Activated gamma-delta T cell (primary cell): ENCODE measurements at regions not wholly inside any gene's neighbourhood (a gene's known extent, or its start where the extent isn't known, plus 50 kb on each side); places are given as distances from the start of the nearest gene placed in this dataset.

Experiments used
- DNase-seq: peaks from one replicate; lab custom pipeline; 2025; lab: John Stamatoyannopoulos, UW

- DNase-seq = no peak
Measured at GRCh38 chr18:73316513-73316912, 448.7 kb upstream of the NETO1 start.

- no peak for DNase-seq
Measured at GRCh38 chr18:73315381-73315780, 447.6 kb upstream of the NETO1 start.

GRCh38 chr18:73313476-73313875, 445.7 kb upstream of the NETO1 start:
- DNase-seq = no peak

GRCh38 chr18:73296686-73297085, 428.9 kb upstream of the NETO1 start:
- no peak for DNase-seq

- DNase-seq = no peak
Measured at GRCh38 chr18:73292156-73292555, 424.4 kb upstream of the NETO1 start.

GRCh38 chr18:73288813-73289212, 421.0 kb upstream of the NETO1 start:
- DNase-seq = no peak

- DNase-seq = no peak
Measured at GRCh38 chr18:73286584-73286983, 418.8 kb upstream of the NETO1 start.

GRCh38 chr18:73283788-73284187, 416.0 kb upstream of the NETO1 start:
- no peak for DNase-seq

GRCh38 chr18:73283032-73283431, 415.2 kb upstream of the NETO1 start:
- DNase-seq = no peak

- DNase-seq = no peak
Measured at GRCh38 chr18:73279498-73279897, 411.7 kb upstream of the NETO1 start.

- no peak for DNase-seq
Measured at GRCh38 chr18:73274812-73275621, 407.2 kb upstream of the NETO1 start.

GRCh38 chr18:73270920-73271634, 403.3 kb upstream of the NETO1 start:
- no peak for DNase-seq

- no peak for DNase-seq
Measured at GRCh38 chr18:73264562-73264921, 396.8 kb upstream of the NETO1 start.

GRCh38 chr18:73261923-73262322, 394.1 kb upstream of the NETO1 start:
- DNase-seq = no peak

- DNase-seq = no peak
Measured at GRCh38 chr18:73261243-73261642, 393.5 kb upstream of the NETO1 start.

GRCh38 chr18:73258375-73259087, 390.7 kb upstream of the NETO1 start:
- no peak for DNase-seq

GRCh38 chr18:73254564-73254963, 386.8 kb upstream of the NETO1 start:
- DNase-seq = no peak

GRCh38 chr18:73249030-73249429, 381.2 kb upstream of the NETO1 start:
- no peak for DNase-seq

GRCh38 chr18:73246763-73247162, 379.0 kb upstream of the NETO1 start:
- no peak for DNase-seq

- DNase-seq = no peak
Measured at GRCh38 chr18:73245345-73245744, 377.6 kb upstream of the NETO1 start.

GRCh38 chr18:73244401-73244800, 376.6 kb upstream of the NETO1 start:
- DNase-seq = no peak

GRCh38 chr18:73240899-73241298, 373.1 kb upstream of the NETO1 start:
- DNase-seq = no peak

- no peak for DNase-seq
Measured at GRCh38 chr18:73235921-73236320, 368.1 kb upstream of the NETO1 start.
